ENCODE measurements at regions not wholly inside any gene's neighbourhood (a gene's known extent, or its start where the extent isn't known, plus 50 kb on each side); places are given as distances from the start of the nearest gene placed in this dataset.

GRCh38 chr10:3468919-3469638 is 296.5 kb upstream of the PITRM1 start:
- TF ChIP-seq CTCF (IDR thresholded peaks at IDR 0.05) (no peak), POLR2A (IDR thresholded peaks at IDR 0.05) (peak in 1 of 2 donors; percentile 14)

Data from vagina (tissue), 2 donors.